OCI-LY7 (cell line): ENCODE measurements at regions not wholly inside any gene's neighbourhood (a gene's known extent, or its start where the extent isn't known, plus 50 kb on each side); places are given as distances from the start of the nearest gene placed in this dataset.

ENCODE experiments used
- CTCF ChIP-seq: fragments of 200-600 bp; sonication (generic); conservative IDR thresholded peaks from 2 replicates; pipeline ENCODE4 v1.5.1; 2014; ENCODE audit warnings: mild to moderate bottlenecking, antibody characterized with exemption, low read length, moderate library complexity, mixed read lengths
- EZH2phosphoT487 ChIP-seq: fragments of 200-600 bp; sonication (generic); IDR thresholded peaks from 2 replicates; pipeline ENCODE4 v1.6.1; 2018; ENCODE audit warnings: low read depth, borderline replicate concordance, mild to moderate bottlenecking, mixed run types, antibody characterized with exemption, low read length, moderate library complexity, mixed read lengths

- TF ChIP-seq CTCF, result no peak
- no peak for TF ChIP-seq EZH2phosphoT487
These were observed 790.9 kb upstream of the GCFC2 start for GRCh38 chr2:76501641-76502040.
